Stimulated activated CD8-positive, alpha-beta memory T cell treated with anti-CD3 and anti-CD28 coated beads, Interleukin-12 subunit alpha, Interleukin-12 subunit beta, amount 100 ng/mL, for 4 hours (primary cell): ENCODE measurements at regions not wholly inside any gene's neighbourhood (a gene's known extent, or its start where the extent isn't known, plus 50 kb on each side); places are given as distances from the start of the nearest gene placed in this dataset.
"Not testable (repeated sequence)": the region's sequence is repeated elsewhere in the genome, so short reads cannot be mapped to it uniquely, and the experiment has no call there.

ENCODE experiments used
- DNase-seq: peaks from one replicate; pipeline ENCODE4 v3.0.0-alpha.2; 2020; ENCODE audit warnings: low read depth

DNA sequence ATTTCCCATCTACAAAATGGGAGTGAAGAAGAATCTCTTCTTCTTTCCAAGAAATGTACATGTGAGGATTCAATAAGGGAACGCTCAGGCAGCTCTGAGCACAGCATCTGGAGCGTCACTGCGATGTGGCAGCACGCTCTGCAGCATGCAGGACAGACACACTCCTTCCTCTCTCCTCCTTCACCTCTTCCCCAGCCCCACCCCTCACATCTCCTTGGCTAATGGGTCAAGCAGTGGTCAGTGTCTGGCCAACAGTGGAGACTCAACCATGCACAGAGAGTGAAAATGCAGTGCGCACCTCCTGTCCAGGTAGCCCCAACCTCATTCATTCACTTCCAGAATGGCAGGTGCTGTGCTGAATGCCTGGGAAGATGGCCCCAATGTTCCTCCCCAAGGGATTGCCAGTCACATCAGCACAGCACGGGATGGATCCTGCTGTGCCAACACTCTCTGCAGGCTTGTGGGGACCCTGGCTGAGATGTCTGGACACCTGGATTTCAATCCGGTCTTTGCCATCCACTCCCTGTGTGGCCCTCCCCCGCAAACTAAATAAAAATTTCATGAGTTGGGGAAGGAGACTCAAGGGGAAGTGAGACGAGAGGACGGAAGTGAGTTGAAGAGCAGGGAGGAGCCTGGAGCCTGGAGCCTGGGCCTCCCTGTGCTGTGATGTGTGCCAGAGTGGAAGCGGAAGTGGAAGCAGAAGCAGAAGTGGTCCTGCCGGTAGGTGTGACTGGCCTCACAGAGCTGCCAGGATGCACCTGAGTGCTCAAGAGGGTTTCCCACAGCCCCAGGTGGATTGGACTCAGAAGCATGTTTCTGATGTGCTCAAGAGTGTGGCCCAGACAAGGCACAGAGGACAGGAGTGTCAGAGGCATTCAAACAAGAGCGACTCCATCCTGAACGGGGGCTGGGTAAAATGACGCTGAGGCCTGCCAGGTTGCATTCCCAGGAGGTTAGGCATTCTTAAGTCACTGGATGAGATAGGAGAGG, 163.9 kb downstream of the SMAD6 start:
- no peak for DNase-seq

GRCh38 chr15:66866656-66867055, 164.6 kb downstream of the SMAD6 start:
- no peak for DNase-seq

DNA sequence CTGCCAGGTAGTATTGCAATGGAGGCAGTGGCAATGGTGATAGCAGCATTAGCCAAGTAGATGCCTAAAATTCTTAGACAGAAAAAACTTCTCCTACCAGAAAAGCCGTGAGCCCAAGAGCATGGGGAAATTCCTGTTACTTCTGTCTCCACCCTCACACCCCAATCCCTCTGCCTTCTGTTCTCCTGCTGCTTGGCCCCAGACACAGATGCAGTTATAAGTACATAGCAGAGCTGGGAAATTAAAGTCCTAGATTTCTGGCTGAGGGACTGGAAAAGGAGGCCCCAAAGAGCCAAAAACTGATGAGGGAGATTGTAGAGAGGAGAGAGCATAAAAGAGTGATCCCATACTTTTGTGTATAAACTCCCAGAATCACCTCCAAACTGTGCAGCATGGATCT, 166.9 kb downstream of the SMAD6 start:
- no peak for DNase-seq

- DNase-seq: no peak
Observed at GRCh38 chr15:66870880-66871388, 168.9 kb downstream of the SMAD6 start.

GRCh38 chr15:66872405-66872804, 170.4 kb downstream of the SMAD6 start:
- DNase-seq: no peak

DNA sequence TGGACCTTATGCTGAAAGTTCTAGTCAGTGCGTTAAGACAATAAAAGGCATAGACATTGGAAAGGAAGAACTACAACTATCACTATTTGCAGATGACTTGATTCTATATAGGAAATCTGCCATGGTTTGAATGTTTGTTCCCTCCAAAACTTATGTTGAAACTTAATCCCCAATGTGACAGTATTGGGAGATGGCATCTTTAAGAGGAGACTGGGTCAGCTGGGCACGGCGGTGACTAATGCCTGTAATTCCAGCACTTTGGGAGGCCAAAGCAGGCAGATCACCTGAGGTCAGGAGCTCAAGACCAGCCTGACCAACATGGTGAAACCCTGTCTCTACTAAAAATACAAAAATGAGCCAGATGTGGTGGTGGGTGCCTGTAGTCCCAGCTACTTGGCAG, 171.3 kb downstream of the SMAD6 start:
- DNase-seq: not testable (repeated sequence)

- no peak for DNase-seq
Observed at GRCh38 chr15:66873856-66874255, 171.8 kb downstream of the SMAD6 start.

DNA sequence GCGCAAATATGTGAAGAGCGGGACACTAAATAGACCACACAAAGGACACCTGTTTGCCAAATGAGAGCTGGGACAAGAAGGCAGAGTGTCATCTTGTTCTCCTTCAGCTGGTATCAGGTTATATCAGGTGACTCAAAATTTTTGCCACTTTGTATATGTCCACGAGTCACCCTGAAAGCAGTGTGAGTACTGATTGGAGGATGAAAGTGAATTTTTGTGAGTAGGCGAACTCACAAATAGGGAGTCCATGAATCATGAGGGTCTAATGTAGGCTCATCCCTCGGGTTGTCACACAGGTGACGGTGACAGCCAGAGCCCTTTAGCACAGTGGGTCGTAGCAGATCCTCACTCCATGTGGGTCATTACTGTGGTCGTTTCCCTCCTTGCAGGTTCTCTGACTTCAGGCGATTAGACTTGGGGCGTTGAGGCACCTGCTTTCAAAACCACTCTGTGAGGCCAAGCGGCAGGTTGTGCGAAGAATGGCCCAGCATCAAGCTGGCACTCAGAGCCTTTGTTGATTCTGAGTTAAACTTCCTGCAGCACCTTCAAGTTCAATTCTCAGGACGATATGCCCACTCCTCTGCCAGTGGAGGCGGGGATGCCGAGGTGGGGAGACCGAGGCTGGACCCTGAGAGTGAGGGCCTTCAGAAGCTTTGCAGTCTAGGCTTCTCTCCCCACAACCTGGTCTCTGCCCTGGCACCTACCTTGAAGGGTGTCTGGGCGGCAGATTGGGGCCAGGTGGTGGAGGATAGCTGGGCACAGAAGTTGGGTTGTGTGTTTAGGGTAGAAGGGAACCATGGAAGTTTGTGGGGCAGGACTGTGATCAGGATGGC, 173.8 kb downstream of the SMAD6 start:
- no peak for DNase-seq

GRCh38 chr15:66876421-66876730, 174.3 kb downstream of the SMAD6 start:
- DNase-seq: no peak

- no peak for DNase-seq
Observed at GRCh38 chr15:66876731-66877476, 174.9 kb downstream of the SMAD6 start.

DNA sequence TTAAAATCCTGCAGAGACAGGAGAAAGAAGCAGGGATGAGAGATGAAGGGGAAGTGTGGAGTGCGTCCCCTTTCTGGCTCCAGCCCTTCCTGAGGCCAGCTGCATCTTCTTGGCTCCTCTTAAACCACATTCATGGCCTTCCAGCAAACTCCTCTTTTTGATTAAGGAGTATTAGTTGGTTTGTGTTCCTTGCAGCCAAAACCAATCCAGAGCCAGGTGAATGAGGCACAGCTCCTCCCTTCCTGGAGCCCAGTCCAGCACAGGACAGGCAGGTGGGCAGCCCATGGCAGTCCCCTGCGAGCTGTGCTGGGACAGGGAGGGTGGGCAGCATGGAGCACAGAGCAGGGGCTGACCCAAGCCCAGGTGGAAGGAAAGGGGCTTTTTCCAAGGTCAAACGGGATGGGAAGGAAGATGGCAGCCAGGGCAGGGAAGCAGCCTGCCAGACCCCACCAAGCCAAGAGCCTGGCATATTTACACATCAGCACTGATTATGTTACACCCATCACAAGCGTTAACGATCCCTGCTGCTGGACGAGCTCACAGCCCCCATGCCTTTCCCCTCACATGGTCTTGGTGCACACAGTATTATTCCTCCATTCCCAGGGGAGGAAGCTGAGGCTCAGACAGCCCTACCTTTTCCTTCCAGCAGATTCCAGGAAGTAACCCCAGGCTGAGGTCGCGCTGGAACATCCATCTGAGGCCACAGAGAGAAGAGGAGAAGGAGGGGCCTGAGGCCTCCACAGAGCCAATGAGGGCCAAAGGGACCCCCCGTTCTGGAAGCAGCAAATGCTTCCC, 175.6 kb downstream of the SMAD6 start:
- DNase-seq: no peak

- no peak for DNase-seq
Observed at GRCh38 chr15:66878761-66879160, 176.7 kb downstream of the SMAD6 start.

DNA sequence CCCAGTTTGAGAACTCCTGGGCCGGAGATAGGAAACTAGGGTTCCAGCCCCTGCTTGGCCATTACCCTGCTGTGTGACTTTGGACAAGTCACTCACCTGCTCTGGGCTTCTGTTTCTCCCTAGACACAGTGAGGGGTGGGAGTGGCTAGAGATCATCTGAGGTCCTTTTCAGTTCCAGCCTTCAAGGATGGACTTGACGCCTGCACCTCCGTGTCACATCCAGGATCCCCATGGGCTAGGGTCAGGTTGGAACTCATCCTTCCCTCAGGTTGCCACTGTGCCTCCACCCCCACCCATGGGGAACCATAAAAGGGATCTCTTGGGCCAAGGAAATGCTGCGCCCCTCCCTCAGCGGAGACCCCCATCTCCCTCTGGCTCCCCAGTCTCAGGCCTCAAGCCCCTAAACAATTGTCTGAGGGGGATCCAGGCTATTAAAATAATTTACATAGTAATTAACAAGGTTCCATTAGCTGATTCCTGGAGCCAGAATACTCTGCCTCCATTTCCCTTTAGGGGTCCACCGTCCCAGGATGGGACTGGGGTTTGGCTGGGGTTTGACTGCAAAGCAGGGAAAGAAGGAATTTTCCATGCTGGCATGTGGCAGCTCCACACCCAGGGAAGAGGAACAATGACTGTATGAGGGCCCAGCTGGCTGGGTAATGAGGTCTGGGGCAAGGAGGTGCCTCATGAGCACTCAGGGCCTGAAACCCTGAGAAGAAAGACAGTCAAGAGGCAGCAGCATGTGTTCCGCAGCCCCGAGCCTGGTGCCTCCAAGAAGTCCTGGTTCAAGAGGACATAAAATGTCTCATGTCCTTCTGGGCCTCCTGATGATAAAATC, 177.7 kb downstream of the SMAD6 start:
- DNase-seq: no peak

GRCh38 chr15:66880380-66881155, 178.5 kb downstream of the SMAD6 start:
- DNase-seq: no peak

- no peak for DNase-seq
Observed at GRCh38 chr15:66881173-66881905, 179.3 kb downstream of the SMAD6 start.

GRCh38 chr15:66882251-66883020, 180.4 kb downstream of the SMAD6 start:
- no peak for DNase-seq

- no peak for DNase-seq
Observed at GRCh38 chr15:66883284-66883911, 181.4 kb downstream of the SMAD6 start.
